ENCODE measurements at regions not wholly inside any gene's neighbourhood (a gene's known extent, or its start where the extent isn't known, plus 50 kb on each side); places are given as distances from the start of the nearest gene placed in this dataset.

DNA sequence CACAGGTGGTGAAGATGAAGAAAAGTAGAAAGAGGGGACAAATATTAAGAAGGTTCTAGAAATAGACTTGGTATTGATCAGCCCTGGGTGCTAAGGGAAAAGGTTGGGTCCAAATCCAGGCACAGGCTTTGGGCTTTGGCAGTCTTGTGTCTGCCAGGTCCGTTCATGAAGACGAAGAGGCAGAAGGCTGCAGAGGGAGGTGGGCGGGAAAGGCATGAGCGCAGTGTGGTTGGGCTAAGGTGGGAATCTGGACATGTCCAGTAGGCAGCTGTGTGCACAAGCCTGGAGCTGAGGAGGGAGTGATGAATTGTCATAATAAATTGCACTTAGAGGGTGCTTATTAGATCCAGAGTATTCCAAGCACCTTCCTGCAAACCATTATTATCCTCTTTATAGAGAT is 105.7 kb upstream of the TEX51 start:
- DNase-seq (ENCODE audit: low read depth in 2 of 2, low spot score in 1 of 2): no peak

DNA sequence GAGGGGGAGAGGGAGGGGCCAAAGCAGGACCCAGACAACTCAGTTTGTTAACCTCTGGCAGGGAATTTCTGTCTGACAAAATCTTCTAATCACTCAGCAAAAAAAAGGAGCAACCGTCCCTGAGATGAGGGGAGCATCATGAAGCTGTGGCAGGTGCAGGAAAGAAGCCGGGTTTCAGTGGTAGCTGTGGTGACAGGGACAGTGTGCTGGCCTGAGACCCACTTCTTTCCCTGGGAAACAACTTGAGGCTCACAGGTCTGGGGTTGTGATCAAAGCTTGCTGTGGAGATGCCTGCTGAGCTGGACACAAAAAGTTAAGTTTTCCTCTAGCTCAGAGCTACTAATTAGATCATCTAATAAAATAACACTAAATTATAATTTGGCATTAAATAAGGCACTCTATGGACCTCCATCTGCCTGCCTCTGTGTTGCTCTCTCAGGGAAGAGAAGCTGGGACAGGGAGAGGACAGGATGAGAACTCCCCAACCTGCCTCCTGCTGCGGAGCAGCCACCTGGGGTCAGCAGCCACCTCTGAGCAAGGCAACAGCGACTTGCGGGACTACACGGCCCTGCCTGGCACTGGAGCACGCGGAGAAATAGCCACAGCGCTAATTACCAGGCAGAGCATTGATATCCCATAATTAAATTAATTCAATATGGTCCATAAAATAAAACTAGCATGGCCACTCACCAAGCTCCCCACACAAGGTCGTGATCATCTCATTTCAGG is 104.6 kb upstream of the TEX51 start:
- no peak for DNase-seq (ENCODE audit: low read depth in 2 of 2, low spot score in 1 of 2)

DNA sequence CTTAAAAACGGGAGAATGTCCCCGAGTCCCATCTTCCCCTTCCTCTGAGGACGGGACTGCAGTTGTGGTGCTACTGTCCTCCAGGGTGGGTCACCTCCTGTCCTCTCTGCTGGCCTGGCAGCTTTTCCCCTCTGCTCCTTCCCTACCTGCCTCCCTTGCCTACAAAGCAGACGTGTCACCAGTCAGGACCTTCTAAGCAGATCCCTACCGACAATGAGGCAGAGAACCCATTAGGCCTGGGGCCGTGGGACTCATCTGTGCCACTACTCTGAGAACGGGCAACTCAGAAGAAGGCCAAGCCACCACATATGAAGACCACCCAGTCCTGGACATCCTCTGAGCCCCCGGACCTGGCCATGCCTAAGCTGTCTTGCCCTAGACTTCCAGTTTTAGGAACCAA is 103.0 kb upstream of the TEX51 start:
- no peak for DNase-seq (ENCODE audit: low read depth in 2 of 2, low spot score in 1 of 2)

DNA sequence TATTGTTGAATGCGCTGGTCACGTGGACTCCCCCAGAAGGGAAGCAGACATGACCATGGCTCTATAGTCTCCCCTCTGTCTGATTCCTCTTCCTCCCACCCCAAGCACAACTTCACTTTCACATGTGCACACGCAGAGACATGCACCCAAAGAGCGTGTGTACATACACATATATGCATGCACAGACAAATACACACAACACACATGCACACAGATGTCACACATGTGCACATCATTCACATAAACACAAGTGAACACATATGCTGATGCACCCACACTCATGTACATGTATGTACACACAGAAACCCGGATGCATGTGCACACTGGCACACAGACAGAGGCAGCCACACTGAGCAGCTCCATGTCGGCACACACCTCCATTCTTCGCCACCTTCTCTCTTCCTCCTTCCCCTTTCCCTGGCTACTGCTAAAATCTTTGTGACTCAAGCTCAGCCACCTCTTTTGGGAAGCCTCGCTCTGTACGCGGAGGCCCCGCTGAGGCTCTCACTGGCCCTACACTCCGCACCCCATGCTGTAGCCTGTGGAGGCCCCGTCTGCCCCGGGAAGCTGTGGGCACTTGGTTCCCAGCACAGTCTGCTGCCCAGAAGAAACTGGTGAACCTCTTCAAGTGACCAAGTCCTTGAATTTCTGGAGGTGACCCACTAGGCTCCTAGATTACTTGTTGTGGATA is 101.6 kb upstream of the TEX51 start:
- DNase-seq (ENCODE audit: low read depth in 2 of 2, low spot score in 1 of 2): no peak

DNA sequence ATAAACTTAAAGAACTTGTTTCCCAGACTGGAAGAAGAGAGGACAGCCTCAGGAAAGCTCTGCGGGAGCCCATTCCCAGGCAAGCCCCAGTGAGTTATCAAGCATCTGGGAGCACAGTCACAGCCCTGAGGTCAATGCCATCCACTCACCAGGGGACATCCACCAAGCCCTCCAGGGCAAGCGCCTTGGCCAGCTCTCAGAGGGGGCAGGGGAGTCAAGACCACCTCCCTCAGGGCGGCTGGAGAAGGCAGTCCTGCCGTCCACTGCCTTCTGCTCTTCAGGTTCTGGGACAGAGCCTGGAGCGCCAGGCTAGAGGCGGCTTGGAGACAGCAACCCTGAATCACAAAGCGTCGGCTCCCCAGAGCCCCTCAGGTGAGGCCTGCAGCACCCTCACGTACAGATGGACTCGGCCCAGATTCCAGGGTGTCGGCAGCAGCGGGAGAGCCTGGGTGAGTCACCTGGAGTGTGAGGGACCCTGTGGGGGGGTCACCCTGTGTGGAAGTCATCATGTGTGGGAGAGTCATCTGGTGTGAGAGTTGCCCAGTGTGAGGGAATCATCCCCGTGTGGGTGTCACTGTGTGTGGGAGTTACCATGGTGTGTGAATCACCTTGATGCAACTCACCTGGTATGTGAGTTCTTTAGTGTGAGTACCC is 100.9 kb upstream of the TEX51 start:
- no peak for DNase-seq (ENCODE audit: low read depth in 2 of 2, low spot score in 1 of 2)

DNA sequence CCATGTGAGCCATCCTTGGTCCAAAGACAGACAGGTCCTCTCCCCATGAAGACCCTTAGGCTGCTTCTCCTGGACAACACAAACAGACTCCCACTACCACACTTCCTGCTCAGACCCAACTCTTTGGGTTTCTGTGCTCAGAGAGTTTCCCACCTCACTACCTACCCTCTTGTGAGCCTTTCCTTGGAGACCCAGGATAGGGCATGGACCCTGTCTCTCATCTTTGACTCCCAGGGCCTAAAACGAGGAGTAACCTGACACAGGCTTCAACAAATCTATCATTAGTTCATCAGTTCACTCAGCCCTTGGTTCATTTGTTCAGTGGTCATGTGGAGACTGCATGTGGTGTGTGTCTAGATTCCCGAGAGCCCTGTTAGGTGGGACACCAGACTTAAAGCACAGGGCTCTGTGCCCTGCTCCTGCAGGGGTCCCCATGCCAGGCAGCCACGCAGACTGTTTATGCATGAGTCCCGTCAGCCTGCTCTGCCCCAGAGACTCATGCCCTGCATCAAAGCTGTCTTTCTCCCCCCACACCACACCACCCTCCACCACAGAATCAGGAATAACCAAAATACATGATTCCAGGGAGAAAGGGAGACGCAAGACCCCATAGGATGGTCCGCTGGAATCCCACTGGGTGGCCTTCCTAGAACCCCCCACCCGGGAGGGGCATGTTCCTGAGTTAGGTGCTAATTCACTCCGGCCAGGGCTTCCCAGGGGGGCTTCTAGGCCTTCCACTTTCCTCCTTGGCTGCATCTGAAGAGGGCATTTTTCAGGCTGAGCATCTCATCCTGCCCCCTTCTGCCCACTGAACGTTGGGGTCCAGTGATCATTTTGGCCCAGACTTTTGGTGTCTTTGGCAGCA is 100.2 kb upstream of the TEX51 start:
- no peak for DNase-seq (ENCODE audit: low read depth in 2 of 2, low spot score in 1 of 2)

DNA sequence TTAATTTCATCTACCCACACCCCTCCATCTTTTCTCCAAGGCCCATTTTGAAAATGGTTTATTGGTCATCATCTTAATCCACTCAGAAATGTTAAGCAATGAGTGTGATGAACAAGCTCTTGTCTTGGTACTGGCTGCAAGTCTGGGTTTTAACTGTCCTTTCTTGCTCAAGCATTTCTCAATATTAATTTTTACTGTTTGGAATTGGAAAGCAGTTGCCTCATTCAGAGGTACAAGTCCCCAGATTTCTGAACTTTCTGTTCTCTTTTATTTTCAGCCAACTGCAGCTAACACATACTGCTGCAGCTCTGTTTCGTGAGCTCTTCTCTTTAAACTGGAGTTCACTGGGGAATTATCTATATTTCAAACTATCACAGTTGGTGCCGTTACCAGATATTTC is 99.4 kb upstream of the TEX51 start:
- no peak for DNase-seq (ENCODE audit: low read depth in 2 of 2, low spot score in 1 of 2)

DNA sequence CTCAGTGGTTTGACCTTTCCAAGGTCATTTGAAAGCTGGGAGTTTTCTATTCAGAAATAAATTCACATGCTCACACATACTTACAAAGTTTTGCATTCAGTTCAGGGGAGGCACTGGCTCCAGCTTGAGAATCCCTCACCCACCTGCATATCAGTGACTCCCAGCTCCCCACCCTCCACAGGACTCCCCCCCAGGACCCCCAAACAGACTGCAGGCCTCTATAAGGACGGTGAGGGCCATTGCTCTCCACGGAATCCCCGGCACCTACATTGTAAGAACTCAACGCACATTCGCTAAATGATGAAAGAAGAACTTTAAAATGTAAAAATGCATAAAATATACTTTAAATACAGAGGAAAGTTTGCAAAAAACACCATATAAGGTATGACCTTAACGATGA is 97.2 kb upstream of the TEX51 start:
- DNase-seq (ENCODE audit: low read depth in 2 of 2, low spot score in 1 of 2): no peak

DNA sequence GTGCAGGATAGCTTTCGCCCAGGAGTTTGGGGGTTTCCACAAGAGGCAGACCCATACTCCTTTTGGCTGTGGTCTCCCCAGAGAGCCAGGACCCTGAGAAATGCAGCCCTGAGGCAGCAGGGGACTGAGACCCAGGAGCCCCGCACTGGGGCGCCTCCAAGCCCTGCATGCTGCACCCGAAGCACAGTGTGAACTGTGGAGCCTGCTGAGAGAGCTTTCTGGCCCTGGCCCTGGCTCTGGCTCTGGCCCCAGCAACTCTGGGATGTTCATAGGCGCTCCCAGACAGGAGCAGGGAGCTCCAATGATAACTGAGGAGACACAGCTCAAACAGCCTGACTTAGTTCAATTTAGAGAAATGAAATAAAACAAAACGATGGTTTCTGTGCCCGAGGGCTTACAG is 96.4 kb upstream of the TEX51 start:
- DNase-seq (ENCODE audit: low read depth in 2 of 2, low spot score in 1 of 2): no peak

DNA sequence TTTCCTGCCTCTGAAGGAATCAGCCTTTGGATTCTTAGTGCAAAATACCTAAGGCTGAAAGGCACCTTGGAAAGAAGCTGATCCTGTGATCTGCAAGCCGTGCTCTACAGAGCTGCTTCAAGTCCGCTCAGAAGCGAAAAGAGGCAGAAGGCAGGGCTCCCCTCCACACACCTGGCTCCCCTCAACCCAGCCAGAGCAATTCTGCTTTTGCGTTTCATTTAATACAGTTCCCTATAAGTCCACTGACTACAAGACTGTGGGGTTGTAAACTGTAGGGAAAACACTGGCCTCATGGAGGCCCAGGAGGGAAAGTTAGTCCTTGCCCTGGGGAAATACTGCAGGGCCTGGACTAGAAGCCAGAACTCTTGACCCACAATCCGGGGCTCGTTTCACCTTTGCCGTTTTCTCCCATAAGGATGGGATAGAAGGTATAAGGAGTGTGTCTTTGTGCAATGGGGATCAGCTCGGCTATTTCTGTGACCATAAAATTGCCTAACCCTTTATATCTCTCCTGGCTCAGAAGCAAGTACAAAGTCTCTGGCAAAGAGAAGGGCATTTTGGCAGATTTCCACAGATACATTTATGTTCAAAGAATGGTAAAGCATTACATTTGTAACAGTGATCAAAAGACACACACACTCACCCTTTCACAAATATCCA is 95.8 kb upstream of the TEX51 start:
- DNase-seq (ENCODE audit: low read depth in 2 of 2, low spot score in 1 of 2): no peak

DNA sequence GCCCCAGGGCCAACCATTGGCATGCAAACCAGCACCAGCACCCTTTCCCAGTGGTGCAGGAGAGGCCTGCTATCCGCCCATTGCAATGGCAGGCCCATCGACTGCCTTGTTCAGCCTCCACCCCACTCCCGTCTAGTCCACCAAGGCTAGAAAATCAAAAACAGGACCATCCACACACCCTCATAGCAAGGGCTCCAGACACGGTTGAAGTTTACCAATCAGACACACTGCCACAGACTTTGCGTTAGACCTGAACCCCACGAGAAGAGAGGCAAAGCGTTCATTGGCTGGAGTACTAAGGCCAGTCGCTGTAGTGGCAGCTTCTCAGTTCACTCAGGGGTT is 95.3 kb upstream of the TEX51 start:
- no peak for DNase-seq (ENCODE audit: low read depth in 2 of 2, low spot score in 1 of 2)

DNA sequence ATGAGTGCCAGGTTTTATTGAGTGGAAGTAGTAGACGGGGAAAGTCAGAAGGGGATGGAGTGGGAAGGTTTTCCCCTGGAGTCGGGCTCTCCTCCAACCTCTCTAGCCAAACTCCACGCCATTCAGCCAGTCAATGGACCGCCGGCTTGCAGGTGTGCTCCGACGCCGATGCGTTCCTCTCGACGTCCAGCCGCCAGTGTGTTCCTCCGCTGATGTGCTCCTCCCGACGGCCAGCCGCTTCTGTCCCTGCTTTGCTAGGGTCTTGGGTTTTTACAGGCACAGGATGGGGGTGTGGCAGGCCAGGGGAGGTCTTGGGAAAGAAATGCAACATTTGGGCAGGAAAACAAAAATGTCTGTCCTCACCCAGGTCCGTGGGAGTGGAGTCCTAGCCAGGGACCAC is 94.3 kb upstream of the TEX51 start:
- no peak for DNase-seq (ENCODE audit: low read depth in 2 of 2, low spot score in 1 of 2)

DNA sequence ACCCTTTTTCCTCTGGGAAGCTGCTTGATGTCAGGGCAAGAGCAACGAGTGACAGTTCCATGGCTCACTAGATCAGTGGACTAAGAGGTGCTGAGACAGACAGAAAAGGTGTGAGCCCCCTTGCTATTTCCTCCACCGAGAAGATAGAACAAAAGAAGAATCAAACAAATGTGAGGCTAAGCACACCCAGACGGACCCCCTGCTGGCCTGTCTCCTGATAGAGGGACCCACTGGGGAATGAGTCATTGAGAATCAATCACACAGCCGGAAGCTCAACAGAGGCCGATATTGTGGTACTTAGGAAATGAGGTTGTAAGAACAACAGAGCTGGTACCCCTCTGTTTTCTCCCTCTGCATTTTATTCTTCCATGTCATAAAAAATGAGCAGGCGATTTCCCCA is 89.8 kb upstream of the TEX51 start:
- no peak for DNase-seq (ENCODE audit: low read depth in 2 of 2, low spot score in 1 of 2)

DNA sequence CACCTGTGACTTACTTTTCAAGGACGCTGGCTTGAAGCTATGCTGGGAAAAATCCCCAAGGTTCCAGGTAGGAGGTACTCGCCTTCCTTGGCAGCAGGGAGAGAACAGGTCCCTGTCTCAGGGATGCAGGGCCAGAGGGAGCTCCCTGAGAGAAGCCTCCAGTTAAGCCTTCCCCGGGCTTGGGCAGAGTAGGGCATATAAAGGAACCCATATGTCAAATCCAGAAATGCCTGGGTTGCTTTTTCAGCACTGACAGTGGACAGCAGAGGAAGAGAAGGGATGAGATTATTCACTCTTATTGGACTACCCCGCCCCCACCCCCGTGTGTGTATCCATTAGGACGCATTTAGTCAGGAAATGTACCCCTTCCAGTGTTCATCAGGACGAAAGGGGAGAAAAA is 89.3 kb upstream of the TEX51 start:
- DNase-seq (ENCODE audit: low read depth in 2 of 2, low spot score in 1 of 2): no peak

DNA sequence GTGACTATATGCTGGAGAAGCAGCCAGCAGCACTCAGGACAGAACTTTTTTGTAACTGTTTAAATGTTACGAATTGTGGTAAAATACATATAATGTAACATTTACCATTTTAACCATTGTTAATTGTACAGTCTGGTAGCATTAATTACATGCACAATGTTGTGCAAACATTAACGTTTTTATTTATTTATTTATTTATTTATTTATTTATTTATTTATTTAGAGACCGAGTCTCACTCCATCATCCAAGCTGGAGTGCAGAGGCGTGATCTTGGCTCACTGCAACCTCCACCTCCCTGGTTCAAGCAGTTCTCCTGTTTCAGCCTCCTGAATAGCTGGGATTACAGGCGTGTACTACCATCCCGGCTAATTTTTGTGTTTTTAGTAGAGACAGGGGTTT is 88.7 kb upstream of the TEX51 start:
- DNase-seq (ENCODE audit: low read depth in 2 of 2, low spot score in 1 of 2): no peak

DNA sequence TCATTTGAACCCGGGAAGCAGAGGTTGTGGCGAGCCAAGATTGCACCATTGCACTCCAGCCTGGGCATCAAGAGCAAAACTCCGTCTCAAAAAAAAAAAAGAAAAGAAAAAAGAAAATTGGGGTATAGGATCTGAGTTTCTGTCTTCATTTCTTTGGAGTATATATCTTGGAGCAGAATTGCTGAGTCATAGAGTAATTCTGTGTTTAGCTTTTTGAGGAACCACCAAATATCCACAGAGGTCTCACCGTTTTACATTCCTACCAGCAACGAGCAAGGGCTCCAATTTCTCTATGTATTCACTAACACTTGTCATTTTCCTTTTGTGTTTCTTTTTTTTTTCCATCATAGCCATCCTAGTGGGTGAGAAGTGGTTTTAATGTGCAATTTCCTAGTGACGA is 87.6 kb upstream of the TEX51 start:
- DNase-seq (ENCODE audit: low read depth in 2 of 2, low spot score in 1 of 2): no peak

DNA sequence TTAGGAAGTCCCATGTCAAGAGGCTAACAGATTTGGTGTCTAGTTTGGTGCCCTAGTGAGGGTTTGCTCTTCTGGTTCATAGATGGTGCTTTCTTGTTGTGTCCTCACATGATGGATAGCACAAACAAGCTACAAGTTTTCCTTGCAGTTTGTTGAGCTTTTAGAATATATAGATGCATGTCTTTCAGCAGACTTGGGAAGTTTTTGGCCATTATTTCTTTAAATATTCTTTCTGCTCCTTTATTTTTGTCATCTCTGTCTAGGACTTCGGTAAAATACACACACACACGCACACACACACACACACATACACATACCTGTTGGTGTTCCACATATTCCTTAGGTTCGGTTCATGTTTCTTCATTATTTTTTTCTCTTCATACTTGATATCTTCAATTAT is 81.5 kb upstream of the TEX51 start:
- DNase-seq (ENCODE audit: low read depth in 2 of 2, low spot score in 1 of 2): no peak

DNA sequence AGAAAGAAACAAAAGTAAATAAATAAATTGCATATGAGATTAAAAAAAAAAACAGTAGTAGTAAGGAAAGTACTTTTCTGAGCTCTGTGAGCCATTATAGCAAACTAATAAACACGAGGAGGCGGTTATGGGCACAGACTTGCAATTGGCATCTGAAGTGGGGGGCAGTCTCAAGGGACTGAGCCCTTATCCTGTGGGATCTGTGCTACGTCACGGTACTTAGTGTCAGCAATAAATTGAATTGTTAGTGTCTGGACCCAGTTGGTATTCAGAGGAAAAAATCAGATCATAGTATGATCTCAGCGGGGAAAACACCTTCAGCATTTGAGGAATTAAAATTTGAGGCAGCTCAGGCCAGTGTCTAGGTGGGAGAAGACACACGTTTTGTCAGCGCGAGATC is 76.6 kb upstream of the TEX51 start:
- DNase-seq (ENCODE audit: low read depth in 2 of 2, low spot score in 1 of 2): no peak

DNA sequence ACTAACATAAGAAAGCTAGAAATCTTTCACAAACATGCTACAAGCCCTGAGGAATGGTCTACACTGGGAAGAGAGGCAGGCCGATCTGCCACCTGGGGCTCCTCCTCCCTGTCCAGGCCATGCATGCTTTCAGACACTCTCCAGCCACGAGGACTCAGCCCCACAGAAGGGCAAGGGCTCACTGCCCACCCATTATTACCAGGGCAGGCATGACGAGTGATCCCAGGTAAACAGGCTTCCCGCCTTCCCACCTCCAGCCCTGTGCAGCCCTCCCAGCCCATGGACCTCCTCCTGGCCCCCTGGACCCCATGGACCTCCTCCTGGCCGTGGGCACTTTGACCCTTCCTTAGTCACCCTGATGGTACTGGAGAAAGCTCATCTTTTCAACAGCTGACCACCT is 75.8 kb upstream of the TEX51 start:
- DNase-seq (ENCODE audit: low read depth in 2 of 2, low spot score in 1 of 2): no peak

DNA sequence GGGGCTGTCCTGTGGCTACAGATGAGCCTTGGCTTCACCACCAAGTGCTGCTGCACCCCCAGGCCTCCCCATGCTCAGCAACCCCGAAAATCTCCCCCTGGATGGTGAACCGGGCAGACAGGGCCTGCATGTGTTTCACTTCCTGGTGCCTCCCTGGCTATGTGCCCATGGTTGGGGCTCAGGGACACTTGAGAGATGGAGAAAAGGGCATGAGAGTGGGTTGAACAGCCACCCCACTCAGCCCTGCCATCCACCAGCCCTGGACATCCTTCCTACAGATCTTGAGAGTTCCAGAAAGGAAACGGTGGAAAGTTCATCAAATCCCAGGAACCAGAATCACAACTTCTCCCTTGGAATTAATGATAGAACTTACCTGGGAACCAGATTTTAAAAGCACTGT is 74.7 kb upstream of the TEX51 start:
- DNase-seq (ENCODE audit: low read depth in 2 of 2, low spot score in 1 of 2): no peak

DNA sequence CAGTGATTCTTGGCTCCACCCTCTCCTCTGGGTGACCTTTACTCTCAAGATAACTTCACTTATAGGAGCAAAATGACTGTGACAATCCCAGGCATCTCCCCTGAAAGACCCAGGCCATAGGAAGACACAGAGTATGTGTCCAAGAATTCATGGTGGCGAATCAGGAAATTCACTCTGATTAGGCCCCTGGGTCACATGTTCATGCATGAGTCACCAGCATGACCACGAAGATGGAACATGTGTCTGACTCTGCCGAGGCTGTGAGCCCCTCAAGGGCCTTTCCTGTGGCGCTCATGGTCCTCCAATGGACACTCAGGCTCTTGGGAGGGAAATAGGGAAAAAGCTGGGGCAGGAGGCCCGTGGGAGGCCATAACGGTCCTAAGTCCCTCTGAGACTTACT is 74.0 kb upstream of the TEX51 start:
- no peak for DNase-seq (ENCODE audit: low read depth in 2 of 2, low spot score in 1 of 2)

All from stimulated activated CD8-positive, alpha-beta memory T cell treated with anti-CD3 and anti-CD28 coated beads, Interleukin-4, amount 100 ng/mL, for 1 hour (primary cell).